ENCODE measurements at regions not wholly inside any gene's neighbourhood (a gene's known extent, or its start where the extent isn't known, plus 50 kb on each side); places are given as distances from the start of the nearest gene placed in this dataset.
"Not testable (repeated sequence)": the region's sequence is repeated elsewhere in the genome, so short reads cannot be mapped to it uniquely, and the experiment has no call there.

DNA sequence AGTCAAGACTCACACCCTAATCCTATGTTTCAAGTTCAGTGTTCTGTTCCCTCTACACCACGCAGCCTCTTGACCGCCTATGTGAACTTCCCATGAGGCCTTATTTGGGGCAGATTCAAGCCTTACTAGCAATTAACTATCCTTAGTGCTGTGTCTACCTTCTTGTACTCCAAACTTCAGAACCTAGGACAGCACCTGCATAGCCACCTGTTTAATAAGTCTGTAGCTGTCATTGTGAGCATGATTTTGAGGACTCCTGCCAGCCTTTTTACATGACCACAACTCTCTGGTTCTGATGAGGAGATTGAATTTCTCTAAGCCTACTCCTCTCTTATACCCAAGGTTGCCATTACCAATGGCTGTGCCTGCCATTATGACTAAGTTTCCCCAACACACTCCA is 50.8 kb upstream of the PCSK1 start:
- DNase-seq, result peak; percentile 69 to 93

DNA sequence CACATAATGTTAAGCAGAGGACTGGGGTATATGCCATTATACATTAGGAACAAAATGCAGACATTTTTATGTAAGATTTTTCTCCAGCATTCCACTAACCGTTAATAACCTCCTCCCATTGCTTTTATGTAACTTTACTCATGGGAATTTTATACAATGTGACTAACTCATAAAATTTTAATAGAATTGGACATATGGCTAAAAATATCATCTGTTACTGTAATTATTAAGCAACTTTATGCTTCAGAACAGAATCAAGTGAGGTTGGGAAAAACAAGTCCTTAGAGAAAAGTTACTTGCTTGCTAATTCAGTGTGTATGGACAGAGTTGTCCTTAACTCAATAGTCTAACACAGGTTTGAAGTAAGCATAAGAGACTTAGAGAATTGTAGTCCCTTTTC is 54.8 kb upstream of the PCSK1 start:
- no peak for DNase-seq

DNA sequence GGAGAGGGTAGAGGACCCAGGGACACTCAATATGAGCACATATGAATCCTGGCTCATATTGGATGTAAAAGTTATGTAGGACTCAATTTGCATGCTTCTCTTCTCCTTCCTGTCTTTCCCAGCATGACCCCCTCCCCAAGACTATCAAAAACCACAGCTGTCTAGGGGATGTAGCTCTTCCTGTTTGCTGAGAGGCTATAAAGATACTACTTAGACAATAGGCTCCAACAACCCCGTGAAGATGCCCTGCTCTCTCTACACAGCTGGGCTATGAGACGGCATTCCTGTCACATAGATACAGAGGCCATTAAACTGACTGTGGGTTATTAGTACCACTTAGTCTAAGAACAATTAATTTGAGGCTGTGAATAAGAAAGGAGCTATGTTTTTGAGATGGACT is 56.5 kb upstream of the PCSK1 start:
- no peak for DNase-seq

DNA sequence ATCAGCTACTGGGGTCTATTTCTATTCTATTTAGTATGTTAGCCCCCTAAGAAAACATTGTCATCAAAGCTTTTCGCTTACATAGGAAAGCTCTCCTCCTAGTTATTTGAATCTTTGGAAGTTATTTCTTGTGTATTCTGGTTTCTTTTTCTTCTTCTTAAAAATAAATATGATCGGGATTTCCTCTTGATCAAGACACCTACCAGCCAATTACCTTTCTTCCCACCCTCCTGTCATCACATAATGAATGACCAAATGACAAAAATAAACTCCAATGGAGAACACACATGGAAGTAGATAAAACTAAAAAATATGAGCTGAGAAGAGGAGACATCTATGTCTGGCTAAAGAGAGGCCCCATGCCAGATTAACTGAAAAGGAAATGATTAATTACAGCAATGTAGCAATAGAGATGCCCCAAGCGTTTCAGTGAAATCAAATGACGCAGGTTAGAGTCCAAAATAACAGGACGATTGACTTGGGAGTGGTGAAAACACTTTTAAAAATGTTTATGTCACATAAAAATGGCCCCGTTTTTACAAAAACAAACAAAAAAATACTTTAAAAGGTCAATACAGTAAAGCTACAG is 59.5 kb upstream of the PCSK1 start:
- DNase-seq, result no peak

DNA sequence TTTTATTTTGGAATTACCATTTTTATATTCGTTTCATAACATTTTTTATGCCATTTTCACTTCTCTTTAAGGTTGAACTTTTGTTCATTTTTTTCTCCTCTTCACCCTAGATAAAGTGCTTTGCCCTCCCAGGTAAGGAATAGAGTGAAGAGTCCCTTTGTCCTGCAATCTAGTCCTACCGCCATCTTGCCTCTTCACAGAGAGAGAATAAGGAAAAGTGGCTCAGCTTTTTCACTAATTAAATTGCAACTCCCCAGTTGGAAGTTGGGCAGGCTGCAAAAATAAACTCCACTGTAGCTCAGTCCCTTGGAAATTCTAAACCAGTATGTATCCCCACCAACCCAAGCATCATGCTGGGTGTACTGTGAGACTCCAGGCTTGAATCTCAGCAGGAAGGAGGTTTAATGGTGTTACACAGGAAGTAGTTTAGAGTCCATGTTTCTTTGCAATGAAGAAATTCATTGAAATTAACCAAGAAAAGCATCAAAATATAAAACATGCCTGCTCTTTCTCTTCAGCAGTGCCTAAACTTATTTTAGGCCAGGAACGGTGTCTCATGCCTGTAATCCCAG is 60.3 kb upstream of the PCSK1 start:
- no peak for DNase-seq

DNA sequence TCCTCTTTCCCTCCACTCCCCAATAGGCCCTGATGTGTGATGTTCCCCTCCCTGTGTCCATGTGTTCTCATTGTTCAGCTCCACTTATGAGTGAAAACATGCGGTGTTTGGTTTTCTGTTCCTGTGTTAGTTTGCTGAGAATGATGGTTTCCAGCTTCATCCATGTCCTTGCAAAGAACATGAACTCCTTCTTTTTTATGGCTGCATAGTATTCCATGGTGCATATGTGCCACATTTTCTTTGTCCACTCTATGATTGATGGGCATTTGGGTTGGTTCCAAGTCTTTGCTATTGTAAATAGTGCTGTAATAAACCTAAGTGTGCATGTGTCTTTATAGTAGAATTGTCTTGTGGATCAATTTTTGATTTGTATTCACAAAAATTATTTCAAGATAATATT is 62.4 kb upstream of the PCSK1 start:
- DNase-seq, result not testable (repeated sequence)

DNA sequence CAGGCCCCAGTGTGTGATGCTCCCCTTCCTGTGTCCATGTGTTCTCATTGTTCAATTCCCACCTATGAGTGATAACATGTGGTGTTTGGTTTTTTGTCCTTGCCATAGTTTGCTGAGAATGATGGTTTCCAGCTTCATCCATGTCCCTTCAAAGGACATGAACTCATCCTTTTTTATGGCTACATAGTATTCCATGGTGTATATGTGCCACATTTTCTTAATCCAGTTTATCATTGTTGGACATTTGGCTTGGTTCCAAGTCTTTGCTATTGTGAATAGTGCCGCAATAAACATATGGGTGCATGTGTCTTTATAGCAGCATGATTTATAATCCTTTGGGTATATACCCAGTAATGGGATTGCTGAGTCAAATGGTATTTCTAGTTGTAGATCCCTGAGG is 64.0 kb upstream of the PCSK1 start:
- DNase-seq, result not testable (repeated sequence)

DNA sequence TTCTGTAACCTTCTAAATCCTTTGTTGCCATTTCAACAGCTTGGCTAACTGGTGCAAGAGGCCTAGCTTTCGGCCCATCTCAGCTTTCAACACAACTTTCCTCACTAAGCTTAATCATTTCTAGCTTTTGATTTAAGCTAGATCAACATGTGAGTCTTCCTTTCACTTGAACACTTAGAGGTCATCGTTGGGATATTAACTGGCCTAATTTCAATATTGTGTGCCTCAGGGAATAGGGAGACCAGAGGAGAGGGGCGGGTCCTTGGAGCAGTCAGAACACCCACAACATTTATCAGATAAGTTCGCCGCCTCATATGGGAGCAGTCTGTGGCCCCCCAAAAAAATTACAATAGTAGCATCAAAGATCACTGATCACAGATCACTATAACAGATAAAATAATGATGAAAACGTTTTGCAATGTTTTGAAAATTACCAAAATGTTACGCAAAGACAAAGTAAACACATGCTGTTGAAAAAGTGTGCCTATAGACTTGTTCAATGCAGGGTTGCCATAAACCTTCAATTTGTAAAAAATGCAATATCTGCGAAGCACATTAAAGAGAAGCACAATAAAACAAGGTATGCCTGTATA is 66.8 kb upstream of the PCSK1 start:
- no peak for DNase-seq

DNA sequence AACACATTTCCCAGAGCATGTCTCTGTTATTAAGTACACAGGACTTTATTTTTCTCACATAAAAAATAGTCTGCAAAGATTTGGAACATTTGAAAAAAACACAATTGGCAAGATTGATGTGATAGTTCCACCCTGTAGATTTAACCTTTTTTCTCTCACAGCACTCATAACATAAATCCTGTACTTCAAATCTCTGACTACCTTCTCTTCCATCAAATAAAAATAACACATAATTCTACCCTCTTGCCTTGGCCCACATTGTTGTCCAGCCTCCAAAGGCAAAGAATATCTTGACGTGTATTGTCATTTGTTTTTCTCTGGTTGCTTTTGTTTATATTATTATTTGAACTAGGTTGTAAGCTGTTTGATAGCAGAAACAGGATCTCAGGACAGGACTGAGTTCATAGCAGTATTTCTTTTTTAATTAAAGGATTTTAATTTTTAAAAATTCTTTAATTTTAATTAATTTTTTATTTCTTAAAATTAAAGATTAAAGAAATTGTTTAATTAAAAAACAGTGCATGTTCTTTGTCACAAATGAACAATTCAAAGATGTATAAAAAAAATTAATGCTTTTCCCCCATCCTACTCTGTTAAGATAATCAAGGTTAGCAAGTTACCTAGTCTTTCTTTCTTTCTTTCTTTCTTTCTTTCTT is 69.1 kb upstream of the PCSK1 start:
- DNase-seq, result no peak

DNA sequence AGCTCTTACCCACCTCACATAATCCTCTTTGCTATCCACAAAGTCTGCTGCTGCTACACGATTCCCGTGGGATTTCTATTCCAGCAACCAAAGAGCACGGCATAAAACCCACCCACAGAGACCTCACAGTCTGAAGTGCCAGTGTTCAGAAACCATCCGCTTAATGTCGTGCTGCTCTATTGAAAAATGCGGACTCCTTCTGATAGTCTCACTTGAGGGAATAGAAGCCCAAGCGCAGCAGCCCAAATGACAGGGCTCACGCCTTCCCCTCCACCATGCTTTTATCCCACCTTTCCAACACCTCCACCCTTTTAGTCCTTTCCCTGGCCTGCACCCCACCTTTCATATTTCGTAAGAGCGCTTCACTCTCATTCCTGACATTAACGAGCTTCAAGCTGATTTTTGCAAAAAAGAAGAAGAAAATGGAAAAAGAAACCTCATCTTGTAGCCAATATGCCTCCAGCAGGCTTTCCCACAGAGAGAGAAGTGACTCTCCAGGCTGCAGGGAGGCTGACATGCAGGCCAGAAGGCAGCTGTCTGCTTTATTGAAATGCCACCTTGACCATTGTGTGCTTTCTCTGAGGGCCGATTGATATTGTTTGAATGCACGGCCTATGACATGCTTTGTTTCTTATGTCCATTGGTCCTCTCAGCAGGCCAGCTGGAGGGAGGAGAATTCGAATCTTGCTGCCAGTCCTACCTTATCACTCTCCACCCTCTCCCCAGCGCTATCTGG is 70.6 kb upstream of the PCSK1 start:
- DNase-seq, result peak in 1 of 2 experiments; percentile 22

DNA sequence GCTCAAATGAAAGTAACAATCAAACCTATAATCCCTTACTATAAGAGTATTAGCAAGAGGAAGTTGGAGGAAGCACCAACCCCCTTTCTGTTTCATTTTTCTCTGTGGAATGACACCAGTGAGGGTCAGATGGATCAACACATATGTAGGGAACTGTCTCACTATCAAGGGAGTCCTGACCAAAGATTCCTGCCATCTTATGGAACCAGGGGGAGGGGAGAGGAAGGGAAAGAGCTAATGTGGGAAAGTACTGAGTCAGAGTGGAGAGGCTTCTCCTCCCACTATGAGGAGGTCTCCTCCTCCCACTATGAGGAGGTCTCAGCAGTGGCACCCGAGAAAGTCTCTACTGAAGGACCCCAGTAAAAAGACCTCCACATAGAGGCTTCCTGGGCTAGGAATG is 73.3 kb upstream of the PCSK1 start:
- DNase-seq, result no peak

DNA sequence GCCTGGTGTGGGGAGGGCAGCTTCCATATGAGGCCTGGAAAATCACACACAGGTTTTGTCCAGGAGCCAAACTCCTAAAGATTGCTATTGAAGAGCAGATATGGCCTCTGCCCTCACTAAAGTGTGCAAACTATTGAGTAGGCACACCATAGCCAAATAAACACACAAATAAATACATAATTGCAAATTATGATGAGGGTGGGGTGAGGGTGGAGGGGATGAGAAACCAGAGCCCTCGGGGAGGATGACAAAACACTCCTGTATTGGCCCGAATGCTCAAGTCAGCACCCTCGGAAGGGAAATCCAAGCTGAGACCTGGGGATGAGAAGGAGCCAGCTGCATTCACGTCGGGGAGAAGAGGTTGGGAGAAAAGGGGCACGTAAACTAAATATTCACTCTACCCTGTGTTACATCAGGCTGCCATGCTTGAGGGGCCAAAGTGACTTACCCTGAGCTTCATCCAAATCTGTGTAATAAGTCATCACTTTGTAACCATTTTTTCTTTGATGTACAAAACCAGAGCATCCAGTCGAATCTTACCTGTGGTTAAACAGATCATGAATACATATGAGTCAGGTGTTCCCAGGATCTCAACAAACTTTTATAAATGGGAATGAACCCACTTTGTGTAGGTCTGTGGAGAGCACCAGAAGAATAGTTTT is 73.9 kb upstream of the PCSK1 start:
- DNase-seq, result no peak

DNA sequence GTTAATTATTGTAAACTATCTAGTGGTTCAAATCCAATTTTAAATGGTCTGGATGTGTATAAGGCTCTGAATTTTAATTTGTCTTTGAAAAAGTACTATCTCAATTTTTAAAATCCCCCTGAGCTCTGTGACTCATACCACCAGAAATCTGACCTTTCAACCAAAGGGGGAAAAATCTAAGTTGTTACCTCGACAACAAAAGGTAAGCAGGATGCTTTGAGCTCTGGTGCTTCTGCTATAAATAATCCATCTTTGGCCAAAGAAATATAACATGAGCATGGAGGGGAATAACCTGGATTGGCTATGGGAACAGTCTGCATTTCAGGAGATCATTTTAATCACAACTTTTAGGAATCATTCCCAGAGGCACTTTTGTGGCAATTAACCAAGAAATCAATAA is 76.3 kb upstream of the PCSK1 start:
- no peak for DNase-seq

DNA sequence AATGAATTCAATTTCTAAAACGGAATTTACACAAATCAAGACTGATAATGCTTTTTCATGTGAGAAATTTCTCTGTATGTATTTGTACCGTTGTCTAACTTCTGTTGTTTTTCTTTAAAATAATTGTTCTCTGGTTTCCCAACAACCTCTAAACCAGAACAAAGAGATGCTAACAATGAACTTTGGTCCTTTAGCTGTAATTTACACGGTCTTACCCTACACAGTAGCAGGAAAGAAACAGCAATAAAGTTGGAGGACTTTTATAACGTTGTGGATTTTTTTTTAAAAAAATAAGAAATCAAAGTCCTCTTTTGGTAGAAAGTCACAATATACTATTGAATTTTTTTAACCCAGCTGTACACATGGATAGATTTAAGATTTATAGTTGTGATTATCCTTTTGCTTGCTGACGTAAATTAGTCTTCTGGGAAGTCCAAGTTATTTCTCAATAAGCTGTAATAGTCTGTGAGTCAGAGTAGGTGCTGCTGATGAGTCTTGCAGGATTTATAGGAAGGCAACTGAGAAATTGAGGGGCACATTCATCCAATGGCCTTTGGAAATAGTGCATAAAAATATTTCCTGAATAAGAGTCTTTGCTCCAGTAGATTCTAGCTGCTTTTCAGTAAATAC is 76.8 kb upstream of the PCSK1 start:
- no peak for DNase-seq

DNA sequence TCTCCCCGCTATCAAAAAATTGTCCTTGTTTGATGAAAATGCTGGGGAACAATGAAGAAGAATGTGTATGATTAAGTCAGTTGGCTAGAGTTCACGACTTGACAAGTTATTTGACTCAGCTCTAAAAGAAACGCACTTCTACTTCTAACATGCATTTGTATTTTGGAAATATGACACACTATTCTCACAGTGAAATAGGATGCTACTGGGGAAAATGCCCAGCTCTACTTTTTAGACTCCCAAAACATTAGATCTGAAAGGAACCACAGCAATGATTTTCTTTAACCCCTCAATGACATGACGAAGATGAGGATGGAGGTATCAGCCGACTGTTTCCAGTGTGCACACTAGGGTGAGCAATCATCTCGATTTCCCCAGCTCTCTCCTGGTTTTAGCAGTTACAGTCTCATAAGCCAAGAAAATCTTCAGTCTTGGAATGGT is 83.6 kb upstream of the PCSK1 start:
- no peak for DNase-seq

DNA sequence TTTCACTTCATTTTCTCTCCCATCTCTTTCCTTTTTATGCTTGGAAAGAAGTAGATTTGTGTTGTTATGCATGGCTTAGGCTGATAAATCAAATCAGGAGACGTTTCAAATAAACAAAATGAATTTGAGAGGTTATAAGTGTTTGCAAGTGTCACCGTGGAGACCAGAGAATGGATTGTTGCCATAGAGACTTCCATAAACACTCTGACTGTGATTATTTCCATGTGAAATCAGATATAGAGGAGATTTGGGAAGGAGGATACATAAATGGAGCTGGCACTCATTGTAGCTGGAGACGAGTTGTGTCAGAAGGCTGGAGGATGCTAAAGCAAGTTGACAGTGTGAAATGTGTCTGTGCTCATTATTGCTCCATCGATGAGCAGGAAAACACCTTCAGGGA is 84.2 kb upstream of the PCSK1 start:
- DNase-seq, result no peak

DNA sequence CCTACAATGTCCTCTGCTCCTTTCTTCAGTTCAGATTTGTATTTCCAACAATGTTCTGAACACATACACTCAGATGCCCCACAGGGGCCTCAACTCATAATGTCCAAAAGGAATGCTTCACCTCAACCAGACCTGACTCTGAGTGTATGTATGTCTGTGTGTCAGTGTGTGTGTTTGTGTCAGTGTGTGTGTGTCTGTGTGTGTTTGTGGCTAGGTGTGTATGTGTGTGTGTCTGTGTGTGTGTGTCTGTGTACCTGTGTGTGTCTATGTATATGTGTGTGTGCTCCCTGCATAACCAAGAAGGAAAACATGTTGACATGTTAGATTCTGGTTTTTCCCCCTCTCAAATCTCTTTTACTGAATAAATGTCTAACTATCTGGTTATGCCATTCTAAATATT is 87.3 kb upstream of the PCSK1 start:
- no peak for DNase-seq

DNA sequence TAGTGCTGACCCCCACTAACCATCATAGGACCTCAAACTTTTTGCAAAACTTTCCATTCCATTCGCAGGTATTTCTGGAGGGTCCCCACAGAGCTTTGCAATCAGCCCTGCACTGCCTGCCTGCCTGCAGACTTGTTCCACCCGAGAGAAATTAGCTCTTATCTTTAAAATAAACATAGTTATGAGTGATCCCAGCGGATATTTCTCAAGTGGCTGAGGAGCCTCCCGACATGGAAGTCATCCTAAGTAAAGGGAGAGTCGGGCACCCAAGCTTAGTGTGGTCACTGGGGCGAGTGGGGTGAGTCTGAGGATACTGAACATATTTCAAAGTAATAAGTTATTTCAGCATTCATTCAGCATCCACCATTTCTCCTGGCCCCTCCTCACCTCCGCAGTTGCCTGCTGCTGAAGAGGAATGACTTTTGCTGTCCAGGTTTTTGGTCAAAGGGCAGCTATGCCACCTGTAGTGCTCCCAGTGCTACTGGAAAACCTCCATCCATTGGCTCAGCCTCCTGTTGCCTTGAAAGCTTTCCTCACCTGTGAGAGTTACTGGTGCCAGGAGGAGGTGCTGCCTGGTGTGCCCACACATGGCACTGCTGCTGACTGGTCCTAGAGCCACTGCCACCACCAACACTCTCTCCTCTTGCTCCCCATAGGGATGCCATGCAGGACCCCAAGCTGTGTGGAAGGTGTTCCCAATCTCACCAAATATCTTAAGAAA is 89.7 kb upstream of the PCSK1 start:
- DNase-seq, result no peak

DNA sequence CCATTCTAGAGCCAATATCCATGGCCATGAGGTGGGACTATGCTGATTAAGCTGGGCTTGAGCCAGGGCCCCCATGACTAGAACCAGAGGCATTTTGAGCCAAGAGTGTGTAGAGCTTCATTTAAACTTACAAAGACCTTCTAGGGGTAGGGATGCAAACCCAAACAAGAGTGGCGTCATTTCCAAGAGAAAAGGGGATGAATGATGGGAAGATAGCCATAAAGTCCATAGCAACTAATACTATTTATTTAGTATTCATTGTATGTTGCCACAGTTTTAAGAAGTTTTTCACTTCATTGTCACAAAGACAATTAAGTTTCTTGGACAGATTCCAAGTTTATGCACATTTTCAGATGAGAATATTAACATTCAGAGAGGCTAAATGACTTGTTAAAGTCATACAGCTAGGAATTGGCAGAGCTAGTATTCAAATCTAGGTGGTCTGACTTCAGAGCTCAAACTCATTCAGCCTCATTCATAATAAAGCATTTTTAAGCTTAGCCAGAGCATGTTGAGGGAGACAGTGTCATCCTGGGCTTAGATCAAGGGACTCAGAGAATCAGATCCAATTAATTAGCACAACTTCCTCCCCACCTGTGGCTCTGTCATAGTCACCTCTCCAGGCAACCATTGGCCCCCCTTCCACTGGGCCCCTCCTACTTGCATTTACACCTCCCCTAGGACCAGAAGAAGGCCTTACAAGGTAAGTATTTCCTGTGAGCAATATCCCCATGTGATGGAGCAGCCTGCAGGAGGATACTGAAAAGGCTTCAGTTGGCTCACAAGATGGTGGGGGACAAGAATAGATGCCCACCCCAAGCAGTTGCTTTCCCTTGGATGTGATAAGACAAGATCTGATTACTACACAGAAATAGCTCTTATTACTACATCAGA is 95.0 kb upstream of the PCSK1 start:
- DNase-seq, result no peak

DNA sequence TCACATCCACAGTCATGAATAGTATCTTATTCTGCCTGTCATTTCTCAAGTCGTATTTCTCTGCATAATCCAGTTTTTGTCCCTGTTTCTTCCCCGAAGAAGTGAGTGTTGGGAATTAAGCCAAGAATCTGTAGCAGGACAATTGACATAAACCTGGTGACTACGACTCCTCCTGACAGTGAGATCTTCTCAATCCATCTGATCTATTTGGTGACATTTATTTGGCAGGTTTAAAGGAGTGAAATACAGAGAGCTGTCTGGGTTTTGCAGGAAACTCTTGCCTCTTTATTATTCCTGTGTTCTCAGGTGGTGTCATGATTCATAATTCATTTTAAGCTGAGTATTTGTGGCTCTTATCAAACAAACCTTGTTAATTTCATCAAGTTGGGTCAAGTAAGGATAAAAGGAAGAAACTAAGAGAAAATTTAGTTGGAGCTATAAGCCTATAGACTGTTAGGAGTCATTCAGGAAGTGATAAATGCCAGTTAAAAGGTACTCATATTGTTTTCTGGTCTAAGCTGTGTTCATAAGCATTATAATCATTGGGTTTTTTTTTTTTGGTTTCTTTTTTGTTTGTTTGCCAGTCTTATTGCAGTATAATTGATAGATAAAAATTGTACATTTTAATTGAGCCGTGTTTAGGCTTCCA is 95.9 kb upstream of the PCSK1 start:
- no peak for DNase-seq

All from NCI-H524 (cell line).